GM21723 (cell line): ENCODE measurements at regions not wholly inside any gene's neighbourhood (a gene's known extent, or its start where the extent isn't known, plus 50 kb on each side); places are given as distances from the start of the nearest gene placed in this dataset.

Source experiments
- ATAC-seq: cut with Tn5 transposase; IDR thresholded peaks from one replicate; pipeline ENCODE4 v1.9.1; 2021; ENCODE audit warnings: mild to moderate bottlenecking, moderate library complexity; ENCODE audit not compliant: unreplicated experiment

DNA sequence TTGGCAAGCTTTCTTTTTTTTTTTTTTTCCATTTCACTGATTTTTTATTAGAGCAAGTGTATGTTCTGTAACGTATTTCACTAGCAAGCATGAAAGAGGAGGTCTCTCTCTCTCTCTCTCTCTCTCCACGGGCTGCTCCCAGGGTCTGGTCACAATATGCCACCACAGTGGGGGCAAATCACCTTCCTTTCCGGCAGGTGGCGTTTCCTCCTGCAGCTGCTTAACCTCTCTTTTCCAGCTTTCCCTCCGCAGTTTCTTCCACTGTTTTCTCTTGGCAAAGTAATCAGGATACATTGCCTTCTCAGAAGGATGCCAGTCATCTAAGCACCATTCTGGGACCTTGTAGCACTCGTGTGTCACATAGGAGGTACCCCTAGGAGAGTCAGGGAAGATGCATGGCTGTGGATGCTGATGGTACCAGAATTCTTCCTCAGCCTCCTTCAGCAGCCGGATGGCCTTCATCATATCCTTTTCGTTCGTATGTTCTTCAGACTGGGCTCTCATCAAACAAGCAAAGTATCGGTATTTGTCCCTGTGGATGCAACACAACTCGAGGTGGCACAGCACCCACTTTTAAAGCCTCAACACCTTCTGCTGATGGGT lies 197.3 kb upstream of the PODXL start:
- ATAC-seq = no peak

DNA sequence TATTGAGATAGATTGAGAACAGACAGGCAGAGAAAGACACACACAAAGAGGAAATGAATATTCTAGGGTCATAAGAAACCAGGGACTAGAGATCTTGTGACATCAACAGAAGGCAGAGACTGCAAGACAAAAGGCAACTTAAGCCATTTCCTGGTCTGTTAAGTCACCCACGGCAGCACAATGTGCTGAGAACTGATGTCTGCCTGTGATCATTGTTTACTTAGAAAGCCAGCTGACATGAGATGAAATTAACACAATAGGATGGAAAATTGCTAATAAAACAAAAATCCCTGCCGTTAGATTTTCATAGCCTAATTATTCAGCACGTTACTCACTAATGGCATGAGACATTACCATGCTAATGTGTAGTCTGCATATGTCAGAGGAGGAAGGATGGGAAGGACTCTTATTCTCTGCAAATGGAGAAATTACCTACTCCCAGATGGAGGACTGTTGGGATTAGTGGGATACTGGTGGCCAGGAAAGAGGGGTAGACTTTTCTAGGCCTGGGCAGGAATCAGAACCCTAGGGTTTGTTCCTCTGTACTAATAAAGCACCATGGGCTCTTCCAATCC lies 191.3 kb upstream of the PODXL start:
- no peak for ATAC-seq

DNA sequence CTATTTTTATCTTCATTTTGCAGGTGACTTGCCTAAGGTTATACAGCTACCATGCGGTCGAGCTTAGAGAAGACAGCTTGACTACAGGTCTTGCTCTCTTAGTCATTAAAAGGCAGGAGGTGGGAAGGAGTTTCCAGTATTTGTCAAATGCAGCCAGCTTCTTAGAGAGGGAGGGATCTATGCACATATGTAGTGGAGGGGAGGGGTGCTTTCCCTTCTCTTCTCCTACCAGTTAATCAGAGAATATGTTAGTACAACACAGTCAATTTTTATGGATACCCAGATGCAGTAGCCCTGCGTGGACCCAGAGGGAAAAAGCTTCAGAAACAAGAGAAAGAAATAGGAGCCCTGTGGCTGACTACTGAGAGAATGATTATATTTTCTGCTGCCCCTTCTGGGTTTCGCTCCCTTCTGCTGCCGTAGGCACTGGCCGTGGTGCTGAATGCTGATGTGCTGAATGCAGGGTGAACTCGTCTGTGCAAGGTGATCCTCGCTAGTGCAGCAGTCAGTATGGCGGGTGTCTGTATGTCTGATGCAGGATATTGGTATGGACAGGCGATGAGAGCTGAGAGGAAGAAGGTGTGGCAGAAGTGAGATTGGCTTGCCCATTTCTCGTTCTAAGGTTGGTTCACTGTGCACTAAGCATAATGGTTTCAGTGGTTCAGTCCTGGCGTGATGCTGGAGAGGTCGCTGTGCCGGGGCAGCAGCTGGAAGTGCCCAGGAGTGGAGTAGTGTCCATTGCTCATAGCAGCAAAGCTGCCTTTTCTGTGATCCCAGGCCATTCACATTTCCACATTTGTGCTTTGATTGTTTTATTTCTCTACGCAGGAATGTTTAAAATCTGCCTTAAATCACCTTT lies 189.2 kb upstream of the PODXL start:
- ATAC-seq = no peak

DNA sequence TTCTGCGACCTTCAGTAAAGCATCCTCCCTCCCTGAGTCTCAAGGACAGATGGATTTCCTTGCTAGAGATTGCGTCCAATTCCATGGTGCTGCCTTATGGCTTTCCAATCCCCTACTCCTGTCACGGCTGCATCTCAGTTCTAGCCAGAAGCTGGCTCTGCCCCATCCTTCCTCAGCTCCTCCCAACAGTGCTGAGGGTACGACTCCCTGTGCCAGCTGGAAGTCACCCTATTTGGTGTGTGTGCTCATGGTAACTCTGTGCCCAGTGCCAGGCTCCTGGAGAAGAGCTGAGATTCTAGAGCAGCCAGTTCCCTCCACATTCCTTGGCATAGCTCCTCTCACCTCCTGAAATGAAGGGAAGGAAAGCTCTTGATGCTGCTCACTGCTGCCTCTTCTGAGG lies 185.0 kb upstream of the PODXL start:
- no peak for ATAC-seq

DNA sequence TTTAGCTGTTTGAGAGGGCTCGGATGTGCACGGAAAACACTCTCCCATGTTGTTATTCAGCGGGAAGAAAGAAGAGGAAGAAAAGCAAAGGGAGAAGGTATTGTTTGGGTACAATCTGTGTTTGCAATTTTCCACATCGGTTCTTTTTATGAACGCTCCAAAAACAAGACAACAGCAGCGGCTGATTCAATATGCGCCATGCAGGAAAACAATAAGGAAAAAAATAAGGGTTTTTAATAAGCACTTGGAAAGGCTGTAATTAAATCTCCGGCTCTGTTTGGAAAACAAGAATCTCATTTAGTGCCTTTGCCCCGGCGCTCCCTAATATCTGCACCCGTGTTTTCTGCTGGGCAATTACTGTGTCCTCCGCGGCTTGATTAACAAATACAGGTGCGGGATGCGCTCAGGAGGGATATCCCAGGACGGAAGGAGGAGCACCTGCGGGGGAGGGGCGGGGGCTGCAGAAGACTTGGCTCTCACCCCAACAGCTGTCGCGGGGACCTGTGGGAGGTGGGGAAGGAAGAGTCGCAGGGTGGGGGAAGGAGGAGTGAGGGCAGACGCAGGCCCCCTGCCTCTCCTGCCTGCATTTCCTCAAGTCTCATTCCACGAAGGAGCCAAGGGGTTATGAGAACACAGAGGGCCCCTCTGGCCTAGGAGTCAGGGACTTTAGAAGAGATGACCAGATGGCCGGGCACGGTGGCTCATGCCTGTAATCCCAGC lies 181.5 kb upstream of the PODXL start:
- ATAC-seq = no peak

DNA sequence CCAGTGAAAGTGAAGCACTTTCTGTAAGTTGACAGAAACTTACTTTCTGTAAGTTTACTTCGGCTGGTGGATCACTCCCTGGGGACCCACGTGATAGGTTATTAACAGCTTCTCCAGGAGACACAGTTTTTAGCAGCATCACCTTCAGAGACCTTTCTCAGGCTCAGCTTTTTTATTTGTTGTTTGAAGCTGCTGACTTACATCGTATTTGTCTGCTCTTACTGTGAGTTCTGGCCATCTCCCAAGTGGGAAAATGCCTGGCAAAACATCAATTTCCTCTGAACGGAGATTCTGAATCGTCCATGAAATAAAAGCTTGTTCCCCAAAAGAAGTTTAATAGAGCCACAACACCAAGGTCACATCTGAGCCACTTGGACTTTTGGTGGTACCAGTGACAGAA lies 178.7 kb upstream of the PODXL start:
- no peak for ATAC-seq

DNA sequence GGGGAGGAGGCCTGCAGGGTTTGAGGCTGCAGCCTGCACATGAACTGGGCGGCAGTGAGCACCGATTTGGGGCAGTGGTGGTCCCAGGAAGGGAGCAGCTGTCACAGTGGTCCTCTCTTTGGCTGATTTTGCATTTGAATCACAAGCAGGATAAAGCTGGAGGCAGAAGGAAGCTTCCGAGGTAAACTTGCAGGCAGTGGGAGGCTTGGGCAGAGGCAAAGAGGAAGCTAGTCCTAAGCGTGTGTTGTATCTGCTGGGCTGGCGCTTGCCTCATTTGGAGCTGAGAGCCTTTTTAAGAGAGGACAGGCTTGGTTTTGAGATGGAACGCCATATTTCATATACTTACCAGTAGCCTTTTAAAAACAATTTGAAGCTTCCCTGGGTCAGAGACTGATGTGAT lies 177.2 kb upstream of the PODXL start:
- no peak for ATAC-seq

DNA sequence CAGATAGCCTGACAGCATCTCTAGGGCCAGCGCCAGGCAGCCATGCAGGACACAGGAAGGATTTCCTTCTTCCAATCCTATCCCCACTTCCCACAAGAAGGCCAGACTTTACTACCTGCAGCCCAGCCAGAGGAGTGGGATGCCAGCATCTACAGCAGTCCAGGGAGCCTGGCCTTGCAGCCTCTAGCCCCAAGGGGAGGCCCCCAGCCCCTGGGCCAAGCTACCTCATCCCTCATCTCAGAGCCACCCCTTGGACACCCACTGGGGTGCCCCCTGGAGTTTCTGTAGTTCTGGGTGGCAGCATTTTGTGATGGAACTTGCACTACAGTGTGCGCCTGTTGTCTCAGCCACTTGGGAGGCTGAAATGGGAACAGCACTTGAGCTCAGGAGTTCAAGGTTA lies 170.8 kb upstream of the PODXL start:
- ATAC-seq = no peak

DNA sequence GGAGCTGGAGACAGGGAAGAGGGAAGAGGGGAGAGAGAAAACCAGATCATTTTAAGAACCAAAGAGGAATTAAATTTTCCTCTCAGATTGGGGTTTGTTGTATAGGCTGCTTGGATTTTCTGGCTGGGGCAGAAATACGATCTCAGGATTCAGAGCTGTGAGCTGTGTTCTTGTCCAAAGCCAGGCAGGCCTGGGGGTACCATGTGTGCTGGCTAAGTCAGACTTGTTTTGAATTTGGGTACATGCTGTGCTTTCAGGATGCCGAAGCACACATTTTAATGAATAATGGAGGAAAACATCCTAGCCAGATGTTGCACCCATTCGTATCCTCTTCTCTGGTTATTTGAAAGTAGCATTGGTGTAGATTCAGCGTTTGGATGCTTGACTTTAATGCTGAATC lies 170.3 kb upstream of the PODXL start:
- no peak for ATAC-seq

DNA sequence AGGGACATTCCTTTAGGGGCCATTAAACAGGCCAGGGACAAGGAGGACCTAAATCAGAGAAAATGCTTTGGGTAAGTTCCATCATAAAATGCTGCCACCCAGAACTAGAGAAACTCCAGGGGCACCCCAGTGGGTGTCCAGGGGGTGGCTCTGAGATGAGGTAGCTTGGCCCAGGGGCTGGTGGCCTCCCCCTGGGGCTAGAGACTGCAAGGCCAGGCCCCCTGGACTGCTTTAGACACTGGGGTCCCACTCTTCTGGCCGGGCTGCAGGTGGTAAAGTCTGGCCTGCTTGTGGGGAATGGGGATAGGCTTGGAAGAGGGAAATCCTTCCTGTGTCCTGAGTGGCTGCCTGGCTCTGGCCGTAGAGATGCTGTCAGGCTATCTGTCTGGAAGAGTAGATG lies 169.6 kb upstream of the PODXL start:
- ATAC-seq = no peak

DNA sequence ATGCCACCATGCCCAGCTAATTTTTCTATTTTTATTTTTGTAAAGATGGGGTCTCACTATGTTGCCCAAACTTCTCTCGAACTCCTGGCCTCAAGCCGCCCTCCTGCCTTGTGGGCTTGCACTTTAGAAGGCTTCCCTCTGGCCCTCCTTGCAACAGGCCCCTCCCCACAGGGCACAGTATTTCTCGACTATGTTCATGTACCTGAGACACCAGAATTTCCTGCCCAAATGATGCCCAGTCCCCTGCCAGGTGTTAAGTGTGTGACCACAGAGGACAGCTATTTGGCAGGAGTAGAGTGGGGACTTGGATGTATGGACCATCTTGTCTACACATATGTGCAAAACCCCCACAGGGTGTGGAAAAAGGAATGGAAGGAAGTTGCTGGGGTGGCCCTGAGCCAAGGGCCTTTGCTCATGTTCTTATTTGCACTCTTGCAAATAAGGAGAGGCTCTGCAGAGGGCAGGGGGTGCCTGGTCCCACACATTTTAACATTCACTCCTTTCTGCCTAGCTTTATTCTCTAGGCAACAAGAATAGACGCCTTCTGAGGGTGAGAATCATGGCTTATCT lies 168.4 kb upstream of the PODXL start:
- ATAC-seq = no peak

DNA sequence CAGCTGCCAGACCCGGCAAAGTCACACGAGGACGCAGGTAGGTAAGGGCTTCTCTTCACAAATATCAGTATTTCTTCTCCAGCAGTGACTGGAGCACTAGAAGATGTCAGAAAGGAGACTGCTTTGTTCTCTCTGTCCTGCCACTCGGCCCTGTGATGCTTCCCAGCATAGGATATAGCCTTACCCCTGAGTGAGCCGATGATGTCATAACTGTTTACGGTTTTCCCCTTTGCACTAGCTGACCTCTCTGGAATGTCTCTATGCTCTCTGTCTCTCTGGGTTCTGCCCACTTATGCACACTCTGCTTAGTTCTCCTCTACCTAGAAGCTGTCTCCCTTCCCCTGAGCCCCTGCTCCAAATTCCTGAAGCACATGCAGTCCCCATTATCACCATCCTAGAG lies 167.5 kb upstream of the PODXL start:
- no peak for ATAC-seq

DNA sequence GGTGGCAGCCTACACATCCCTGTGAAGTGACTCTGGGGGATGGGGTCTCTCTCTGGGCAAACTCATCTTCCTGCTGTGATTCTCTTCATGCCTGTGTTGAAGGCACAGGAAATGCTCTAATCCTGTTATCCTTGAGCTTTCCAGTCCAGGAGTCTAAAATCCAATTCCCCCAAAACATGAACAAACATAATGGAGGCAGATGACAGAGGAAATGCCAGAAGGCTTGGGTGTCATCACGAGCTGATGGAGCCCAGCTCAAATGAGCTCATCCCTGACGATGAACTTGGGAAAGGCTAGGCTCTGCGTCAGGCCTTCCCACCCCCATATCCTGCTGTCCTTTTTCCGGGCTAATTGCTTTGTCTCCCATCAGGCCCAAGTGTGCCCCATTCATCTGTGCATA lies 165.9 kb upstream of the PODXL start:
- ATAC-seq = no peak

DNA sequence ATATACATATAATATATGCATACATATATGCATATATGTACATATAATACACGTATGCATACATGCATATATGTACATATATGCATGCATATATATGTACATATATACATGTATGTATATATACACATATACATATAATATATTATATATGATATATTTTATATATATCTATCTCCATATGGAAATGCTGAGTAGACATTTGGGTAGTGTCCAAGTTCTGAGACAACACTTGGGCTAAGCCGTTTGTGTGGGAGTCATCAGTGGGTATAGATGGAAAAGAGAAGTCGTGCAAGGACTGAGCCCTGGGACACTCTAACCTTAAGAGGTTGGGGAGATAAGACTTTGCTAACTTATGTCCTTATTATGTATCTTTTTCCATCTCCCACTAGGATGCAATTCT lies 165.2 kb upstream of the PODXL start:
- no peak for ATAC-seq

DNA sequence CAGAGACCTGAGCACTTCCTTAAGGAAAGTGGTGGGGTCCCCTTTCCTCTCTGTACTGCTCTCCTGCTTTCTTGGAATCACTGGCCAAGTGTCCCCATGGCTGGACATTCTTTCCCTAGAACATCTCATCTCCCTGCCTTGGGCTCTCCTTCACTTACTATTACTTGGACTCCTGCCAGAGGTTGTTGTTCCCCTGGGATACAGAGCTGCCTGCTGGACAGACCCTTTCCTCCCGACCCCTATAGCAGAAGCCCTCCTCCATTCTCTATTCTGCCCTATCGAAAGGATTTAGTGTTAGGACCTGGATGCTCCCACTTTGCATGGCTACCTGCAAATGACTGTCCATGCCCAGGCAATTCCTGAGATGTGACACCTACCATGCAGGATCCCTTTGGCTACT lies 164.3 kb upstream of the PODXL start:
- no peak for ATAC-seq

DNA sequence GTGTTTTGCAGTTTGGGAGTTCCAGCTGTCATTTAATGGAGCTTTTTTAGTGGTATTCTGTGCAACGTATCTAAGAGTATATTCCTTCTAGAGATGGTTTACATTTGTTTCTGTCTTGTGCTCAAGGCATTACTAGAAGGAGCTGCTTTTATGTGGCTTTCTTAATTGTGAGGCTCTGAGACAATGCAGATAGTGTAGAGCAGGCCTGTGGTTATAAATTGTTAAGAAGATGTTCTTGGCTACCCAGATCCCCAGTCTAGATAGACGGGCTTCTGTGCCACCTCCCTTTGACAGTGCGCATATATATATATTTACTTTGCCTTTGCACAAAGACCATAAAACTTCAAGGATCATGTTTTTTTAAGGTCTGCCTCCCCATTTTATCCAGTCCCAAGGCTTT lies 160.8 kb upstream of the PODXL start:
- ATAC-seq = no peak

DNA sequence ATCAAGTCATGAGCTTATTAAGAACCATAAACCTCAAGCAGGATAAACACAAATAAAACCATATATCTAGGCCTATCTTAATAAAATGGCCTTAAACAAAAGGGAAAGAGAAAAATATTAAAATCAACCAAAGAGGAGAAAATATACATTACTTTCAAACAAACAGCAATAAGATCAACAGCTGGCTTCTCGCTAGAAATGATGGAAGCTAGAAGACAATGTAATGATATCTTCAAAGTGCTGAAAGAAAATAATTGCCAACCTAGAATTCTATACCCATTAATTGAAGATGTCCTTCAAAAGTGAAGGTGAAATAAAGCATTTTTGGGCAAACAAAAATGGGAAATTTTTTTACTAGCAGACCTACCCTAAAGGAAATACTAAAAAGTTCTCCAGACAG lies 142.9 kb upstream of the PODXL start:
- no peak for ATAC-seq

DNA sequence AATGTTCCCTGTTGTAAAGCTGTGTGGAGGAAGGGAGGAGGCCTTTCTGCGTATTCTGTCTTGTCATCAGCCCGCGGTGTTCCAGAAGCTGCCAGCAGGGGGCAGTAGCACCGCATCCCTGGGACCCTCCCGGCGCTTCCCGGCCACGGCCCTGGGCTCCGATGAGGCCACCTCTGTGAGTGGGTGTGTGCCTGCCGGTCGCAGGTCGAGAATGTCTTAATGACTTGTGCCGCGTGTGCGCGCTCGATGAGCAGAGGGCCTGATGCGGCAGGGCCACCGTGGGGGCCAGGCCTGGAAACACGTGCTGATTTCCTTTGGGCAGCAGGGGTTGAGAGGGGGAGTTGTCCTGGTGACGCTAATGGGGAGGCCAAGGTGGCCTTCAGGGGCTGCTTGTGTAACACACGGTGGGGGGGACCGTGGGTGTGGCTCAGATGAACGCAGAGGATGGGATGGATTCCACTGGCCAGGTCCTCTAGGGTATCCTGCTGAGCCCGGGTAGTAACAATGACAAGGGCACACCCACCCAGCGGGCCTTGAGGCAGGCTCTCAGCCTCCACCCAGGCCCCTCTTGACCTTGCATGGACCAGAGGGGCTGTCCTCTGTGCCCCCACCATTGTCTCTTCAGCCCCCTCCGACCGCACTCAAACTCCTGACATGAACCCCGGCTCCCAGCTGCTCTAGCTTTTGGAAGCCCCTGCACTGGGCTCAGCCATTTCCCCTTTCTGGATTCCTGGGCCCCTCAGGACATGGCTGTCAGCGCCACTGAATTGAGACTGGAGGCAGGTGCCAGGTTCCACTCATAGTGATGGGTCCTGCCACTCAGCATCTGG lies 135.9 kb upstream of the PODXL start:
- ATAC-seq = no peak

DNA sequence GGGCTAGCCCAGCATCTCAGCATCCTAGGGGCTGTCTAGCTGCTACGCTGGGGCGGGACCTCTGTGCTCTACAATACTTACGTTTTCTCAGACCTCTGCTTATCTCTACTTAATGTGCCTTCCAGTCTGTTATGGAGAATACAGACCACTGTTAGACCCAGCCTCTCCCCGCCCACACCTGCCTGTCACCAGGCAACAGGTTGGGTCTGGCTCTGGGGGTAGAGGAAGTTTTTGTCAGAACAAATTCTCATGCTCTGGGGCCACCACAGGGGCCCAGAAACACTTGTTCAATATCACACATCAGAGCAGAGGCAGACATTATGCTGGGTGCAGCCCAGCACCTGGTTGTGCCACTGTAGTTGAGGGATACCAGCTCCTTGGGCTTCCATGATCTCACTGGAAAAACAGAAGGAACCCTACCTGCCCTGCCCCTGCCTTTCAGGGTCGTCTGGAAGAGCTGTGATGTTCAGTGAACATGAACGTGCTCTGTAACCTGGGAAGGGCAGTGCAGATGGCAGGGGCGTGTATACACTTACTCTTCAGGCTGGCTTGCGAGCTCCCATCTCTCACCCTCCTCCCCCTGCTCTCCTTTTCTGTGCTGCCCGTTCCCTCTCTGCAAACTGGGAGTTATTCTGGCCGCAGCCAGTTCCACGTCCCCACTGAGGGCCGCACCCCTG lies 135.2 kb upstream of the PODXL start:
- ATAC-seq = no peak

DNA sequence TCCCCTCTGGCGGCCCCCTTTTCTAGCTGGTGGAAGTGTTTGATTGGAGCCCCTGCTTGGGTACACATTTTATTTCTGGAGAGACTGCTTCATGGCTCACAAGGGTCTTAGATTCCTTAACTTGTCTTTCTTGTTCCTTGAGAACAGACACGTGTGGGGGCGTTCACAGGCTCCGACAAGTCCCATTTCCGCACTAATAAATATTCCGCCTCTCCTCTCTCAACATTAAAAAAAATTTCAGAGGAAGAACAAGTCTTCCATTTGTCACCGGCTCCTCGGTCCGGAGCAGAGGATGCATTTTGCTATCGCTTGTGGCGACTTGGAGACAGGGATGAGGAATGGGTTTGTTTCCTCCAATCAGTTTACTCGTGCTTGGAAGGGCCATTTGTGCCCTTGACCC lies 134.0 kb upstream of the PODXL start:
- no peak for ATAC-seq
